ENCODE measurements at regions not wholly inside any gene's neighbourhood (a gene's known extent, or its start where the extent isn't known, plus 50 kb on each side); places are given as distances from the start of the nearest gene placed in this dataset.

GRCh38 chr20:6513599-6513998 is 253.9 kb upstream of the BMP2 start:
- Histone ChIP-seq H3K36me3 (ENCODE audit: control insufficient read depth in 4 of 4, insufficient read depth in 3 of 4, low read depth in 1 of 4, low read length in 3 of 4) (no peaks in the 10 kb centered on the region), H3K27me3 (ENCODE audit: control insufficient read depth in 4 of 4, insufficient read depth in 4 of 4, low read length in 3 of 4) (peaks cover 0 to 2% (median 0%) of the 10 kb centered on the region in 4 donors), H3K9ac (ENCODE audit: low read depth in 1 of 2, low read length in 2 of 2) (no peak overlapping the region), H3K27ac (ENCODE audit: low read depth in 1 of 2, low read length in 2 of 2) (no peak overlapping the region), H3K9me3 (ENCODE audit: control insufficient read depth in 4 of 4, low read length in 3 of 4) (peaks cover 0 to 4% (median 0%) of the 10 kb centered on the region in 4 donors), H3K4me1 (ENCODE audit: control insufficient read depth in 4 of 4, insufficient read depth in 4 of 4, low read length in 3 of 4) (no peaks in the 10 kb centered on the region), H3K4me3 (ENCODE audit: low read depth in 1 of 3, low read length in 3 of 3) (no peak overlapping the region)
- 76% methylated on average over 6 of the region's 6 CpGs for WGBS
- DNase-seq (ENCODE audit: low spot score): no peak
- TF ChIP-seq EGR1 (IDR thresholded peaks at IDR 0.05; ENCODE audit: low read depth in 2 of 2) (no peak), NR2F2 (IDR thresholded peaks at IDR 0.05) (no peak), ZBTB33 (IDR thresholded peaks at IDR 0.05) (no peak), GABPA (IDR thresholded peaks at IDR 0.05 in 1 of 2, conservative IDR thresholded peaks at IDR 0.05 in 1 of 2) (no peak), TAF1 (conservative IDR thresholded peaks at IDR 0.05) (no peak), HNF4G (IDR thresholded peaks at IDR 0.05) (no peak), YY1 (IDR thresholded peaks at IDR 0.05) (no peak), HNF4A (conservative IDR thresholded peaks at IDR 0.05) (no peak), REST (IDR thresholded peaks at IDR 0.05) (no peak), JUND (IDR thresholded peaks at IDR 0.05) (no peak), FOXA1 (IDR thresholded peaks at IDR 0.05) (no peak), FOXA2 (IDR thresholded peaks at IDR 0.05) (no peak), ATF3 (IDR thresholded peaks at IDR 0.05) (no peak), RAD21 (IDR thresholded peaks at IDR 0.05) (no peak), CTCF (IDR thresholded peaks at IDR 0.05; ENCODE audit: low read depth, low read length, missing input control) (no peak), SP1 (IDR thresholded peaks at IDR 0.05) (no peak)

GRCh38 chr20:6509374-6509773 is 258.1 kb upstream of the BMP2 start:
- H3K36me3 ChIP-seq (ENCODE audit: control insufficient read depth in 4 of 4, insufficient read depth in 3 of 4, low read depth in 1 of 4, low read length in 3 of 4): no peaks in the 10 kb centered on the region
- DNase-seq (ENCODE audit: low spot score): no peak
- no peak overlapping the region for H3K27ac ChIP-seq (ENCODE audit: low read depth in 1 of 2, low read length in 2 of 2)
- H3K9me3 ChIP-seq (ENCODE audit: control insufficient read depth in 4 of 4, low read length in 3 of 4): peaks cover 0 to 4% (median 0%) of the 10 kb centered on the region in 4 donors
- 33% methylated on average over 1 of the region's 1 CpG for WGBS
- no peak for TF ChIP-seq SP1 (IDR thresholded peaks at IDR 0.05)
- no peak for TF ChIP-seq JUND (IDR thresholded peaks at IDR 0.05)
- TF ChIP-seq FOXA2 (IDR thresholded peaks at IDR 0.05): no peak
- no peak for TF ChIP-seq NR2F2 (IDR thresholded peaks at IDR 0.05)
- no peak for TF ChIP-seq CTCF (IDR thresholded peaks at IDR 0.05; ENCODE audit: low read depth, low read length, missing input control)
- no peak for TF ChIP-seq YY1 (IDR thresholded peaks at IDR 0.05)
- no peak for TF ChIP-seq HNF4G (IDR thresholded peaks at IDR 0.05)
- no peak for TF ChIP-seq MAX (IDR thresholded peaks at IDR 0.05)
- H3K27me3 ChIP-seq (ENCODE audit: control insufficient read depth in 4 of 4, insufficient read depth in 4 of 4, low read length in 3 of 4): peaks cover 0 to 6% (median 0%) of the 10 kb centered on the region in 4 donors
- no peak overlapping the region for H3K9ac ChIP-seq (ENCODE audit: low read depth in 1 of 2, low read length in 2 of 2)
- no peaks in the 10 kb centered on the region for H3K4me1 ChIP-seq (ENCODE audit: control insufficient read depth in 4 of 4, insufficient read depth in 4 of 4, low read length in 3 of 4)
- no peak overlapping the region for H3K4me3 ChIP-seq (ENCODE audit: low read depth in 1 of 3, low read length in 3 of 3)
